ENCODE measurements at regions not wholly inside any gene's neighbourhood (a gene's known extent, or its start where the extent isn't known, plus 50 kb on each side); places are given as distances from the start of the nearest gene placed in this dataset.

DNA sequence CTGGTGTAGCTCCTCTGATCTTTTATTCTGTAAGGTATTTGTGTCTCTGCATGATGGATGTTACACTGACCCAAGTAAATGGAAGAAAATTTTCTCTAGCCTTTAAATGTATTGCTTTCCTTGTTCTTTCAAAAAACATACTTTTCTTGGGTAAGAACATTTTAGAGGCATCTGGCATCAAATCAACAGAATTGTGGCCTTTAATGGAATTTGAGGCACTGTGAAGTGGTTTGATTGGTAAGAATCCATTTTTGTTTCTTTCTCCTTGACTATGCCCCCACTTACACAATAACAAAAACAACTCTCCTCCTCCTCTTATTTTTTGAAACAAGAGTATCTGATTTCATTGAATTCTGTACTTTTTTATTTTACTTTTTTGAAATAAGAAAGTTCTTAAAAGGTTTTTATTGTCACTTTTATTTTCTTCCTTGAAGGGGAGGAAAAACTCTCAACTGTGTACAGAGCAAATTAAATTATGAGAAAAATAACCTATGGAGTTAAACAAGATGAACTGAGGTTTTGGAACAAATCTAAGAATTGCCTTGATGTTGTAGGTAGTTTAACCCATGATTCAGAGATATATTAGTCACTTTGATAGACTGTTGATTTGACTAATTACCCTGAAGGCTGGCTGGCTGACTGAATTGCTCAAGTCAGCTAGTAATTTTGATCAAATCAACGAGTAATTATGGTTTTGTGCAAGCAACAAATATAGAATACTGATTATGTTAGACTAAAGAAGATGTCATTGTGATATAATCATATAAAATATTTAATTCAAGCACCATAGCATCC lies 146.4 kb downstream of the FHIP1A start:
- TF ChIP-seq CTCF (IDR thresholded peaks at IDR 0.05; ENCODE audit: insufficient read depth, low read depth, low read length) (no peak), EZH2 (IDR thresholded peaks at IDR 0.05; ENCODE audit: insufficient read depth, low read length) (no peak)

Measured in astrocyte (in vitro differentiated cells and primary cell).